CD4-positive, alpha-beta T cell treated with Interleukin-15 for 1 hour (primary cell): ENCODE measurements at regions not wholly inside any gene's neighbourhood (a gene's known extent, or its start where the extent isn't known, plus 50 kb on each side); places are given as distances from the start of the nearest gene placed in this dataset.
"Not testable (repeated sequence)": the region's sequence is repeated elsewhere in the genome, so short reads cannot be mapped to it uniquely, and the experiment has no call there.

ENCODE experiments used
- DNase-seq: peaks from one replicate; pipeline ENCODE4 v3.0.0-alpha.2; 2020

DNA sequence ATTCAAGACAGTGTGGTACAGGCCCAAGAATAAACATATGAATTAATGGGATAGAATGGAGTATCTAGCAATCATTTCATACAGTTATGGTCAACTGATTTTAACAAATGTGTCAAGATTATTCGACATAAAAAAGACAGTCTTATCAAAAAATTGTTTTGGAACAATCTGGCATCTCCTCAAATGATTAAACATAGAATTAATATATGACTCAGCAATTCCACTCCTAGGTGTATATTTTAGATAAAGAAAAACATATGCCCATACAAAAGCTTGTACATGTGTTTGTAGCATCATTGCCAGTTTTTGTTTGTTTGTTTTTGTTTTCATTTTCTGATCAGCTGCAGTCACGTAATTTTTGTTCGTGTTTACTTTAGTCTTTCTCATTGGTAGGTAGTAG, 1188.3 kb downstream of the BRINP3 start:
- no peak for DNase-seq

DNA sequence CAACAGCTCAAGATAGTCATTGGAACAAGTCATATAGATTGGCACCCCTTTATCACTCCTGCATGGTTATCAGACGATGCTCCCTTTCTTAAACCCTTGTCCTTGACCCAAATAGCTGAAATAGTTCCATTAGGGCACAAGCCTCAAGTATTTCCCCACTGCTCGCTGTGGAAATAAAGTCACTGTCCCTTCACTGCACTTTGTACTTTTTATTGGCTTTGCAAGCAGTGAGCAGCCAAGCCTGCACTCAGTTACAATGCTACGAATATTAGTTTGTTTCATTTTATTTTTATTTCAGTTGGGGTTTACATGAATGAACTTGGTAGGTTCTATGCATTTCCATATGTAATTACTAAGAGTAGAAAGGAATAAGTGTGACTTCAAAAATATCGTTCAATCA, 1176.4 kb downstream of the BRINP3 start:
- no peak for DNase-seq

DNA sequence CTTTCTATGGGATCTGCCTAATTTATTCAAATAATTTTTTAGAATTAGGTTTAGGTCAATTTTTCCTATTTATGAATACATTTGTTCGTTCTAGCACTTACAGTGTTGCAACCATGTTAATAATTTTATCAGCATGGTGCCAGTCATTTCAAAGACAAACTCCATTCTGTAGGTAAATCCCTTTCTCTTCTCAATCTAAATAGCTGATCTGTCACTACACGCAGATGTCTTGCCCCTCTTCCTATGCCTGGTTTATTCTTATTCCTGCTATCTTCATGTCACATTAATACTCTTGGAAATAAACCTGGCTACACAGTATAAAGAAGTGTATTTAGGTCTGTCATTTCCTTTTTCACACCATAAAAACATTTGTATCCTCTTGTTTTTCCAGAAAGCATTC, 1172.4 kb downstream of the BRINP3 start:
- DNase-seq, result no peak

DNA sequence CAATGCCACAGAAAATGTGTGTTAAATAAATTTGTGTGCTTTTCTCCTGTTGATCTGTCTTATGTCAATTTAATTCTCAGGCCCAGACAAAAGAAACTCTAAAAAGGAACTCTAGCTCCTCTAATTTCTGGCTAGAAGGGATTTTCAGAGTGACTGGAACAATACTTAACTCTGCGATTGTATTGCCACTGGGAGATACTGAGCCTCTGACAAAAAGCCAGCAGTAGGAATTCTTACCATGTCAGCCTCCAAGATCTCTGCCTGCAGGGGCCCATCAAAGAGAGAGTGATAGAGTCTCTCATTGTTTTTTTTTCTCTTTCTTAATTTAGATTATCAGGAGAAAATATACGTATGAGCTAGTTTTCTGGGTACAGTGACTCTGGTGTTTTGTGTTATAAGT, 1165.7 kb downstream of the BRINP3 start:
- no peak for DNase-seq

DNA sequence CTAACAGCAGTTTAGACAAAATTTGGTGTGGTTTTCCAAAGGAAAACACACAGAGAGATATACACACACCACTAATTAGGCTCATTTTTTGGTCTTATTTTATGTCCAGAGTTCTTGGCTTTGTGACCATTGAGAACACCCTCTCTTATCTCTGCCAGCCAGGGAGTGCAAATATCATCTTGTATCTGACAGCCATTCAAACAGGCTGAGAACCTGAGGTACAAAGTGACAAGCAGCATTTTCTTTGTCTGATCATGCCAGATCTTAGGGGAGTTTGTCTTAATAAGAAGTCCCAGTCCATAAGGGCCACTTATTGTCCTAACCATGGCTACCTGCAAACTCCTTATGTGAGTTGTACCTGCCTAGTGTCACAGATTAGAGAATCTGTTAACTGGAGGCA, 1165.2 kb downstream of the BRINP3 start:
- no peak for DNase-seq

DNA sequence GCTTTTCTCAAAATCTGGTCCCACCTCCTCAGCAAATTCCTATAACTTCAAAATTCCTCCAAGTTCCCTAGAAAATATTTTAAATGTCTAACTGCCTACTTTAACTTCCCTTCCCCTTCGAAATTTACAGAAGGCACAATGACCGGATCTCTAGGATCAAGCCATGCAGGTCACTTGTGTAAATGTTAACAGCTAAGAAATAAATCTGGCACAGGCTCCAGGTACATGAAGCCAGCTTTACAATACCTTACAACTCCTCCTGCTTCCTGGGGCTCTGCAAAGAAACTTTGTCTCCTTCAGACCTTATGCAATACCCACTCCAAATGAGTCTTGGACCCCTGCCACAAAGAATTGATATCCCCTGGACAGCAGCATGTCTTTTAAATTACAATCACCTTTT, 1164.2 kb downstream of the BRINP3 start:
- no peak for DNase-seq

DNA sequence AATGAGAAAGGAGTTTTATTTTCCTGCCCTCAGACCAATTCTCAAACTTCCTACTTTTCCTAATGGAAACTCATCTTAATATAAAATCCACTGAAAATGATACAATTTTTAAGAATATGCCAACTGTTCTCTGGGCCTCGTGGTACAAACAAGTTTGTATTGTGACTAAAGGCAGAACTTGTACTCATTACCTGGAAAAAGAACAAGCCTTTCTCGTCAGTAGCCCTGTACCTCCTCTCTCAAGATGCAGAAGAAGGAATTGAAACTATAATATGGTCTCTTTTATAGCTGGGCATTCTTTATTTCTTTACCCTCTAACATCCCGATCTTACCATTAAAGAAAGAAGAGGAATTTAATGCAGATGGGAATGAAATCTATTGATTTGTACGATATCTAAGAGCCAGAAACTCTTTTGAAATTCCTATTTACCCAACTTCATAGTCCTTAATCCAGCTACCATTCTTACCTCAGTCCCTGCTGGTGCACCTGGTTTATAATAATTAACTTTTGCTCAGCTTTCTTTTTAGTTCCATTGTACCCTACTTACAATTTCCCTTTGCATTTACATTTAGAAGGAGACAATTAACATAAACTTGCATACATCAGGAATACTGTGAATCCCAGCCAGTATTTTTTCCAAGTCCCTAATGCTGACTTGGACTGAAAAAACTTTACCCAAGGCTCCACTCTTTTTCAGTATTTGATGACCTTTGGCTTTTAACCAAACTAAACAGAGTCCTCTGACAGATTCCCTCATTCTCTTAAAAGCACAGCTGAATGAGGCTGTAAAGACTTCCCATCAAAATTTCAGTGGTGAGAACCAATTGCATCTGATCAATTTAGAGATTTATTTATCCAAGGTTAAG, 1162.4 kb downstream of the BRINP3 start:
- DNase-seq, result no peak

DNA sequence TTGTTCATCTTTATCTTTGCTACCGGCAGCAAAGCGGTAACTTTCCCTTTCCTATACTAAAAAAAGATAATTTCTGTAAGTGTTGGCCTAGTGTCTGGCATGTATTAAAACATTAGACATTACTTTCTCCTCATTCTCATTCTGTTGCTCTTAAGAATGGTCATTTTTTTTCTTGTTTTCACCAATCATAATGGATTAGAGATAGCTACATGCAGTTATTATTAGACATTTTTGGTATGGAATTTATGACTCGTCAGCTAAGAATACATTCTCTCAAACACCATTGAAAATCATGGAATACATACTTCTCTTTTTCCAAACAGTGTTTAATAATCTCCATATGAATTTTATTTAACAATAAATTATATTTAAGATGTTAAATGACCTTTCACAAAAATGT, 1154.6 kb downstream of the BRINP3 start:
- DNase-seq, result no peak

DNA sequence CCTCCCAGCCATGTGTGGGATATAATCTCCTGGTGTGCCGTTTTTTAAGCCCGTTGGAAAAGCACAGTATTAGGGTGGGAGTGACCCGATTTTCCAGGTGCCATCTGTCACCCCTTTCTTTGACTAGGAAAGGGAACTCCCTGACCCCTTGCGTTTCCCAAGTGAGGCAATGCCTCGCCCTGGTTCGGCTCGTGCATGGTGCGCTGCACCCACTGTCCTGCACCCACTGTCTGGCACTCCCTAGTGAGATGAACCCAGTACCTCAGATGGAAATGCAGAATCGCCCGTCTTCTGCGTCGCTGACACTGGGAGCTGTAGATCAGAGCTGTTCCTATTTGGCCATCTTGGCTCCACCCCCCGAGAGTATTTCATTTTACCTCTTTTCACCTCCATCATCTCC, 1146.6 kb downstream of the BRINP3 start:
- DNase-seq, result not testable (repeated sequence)

DNA sequence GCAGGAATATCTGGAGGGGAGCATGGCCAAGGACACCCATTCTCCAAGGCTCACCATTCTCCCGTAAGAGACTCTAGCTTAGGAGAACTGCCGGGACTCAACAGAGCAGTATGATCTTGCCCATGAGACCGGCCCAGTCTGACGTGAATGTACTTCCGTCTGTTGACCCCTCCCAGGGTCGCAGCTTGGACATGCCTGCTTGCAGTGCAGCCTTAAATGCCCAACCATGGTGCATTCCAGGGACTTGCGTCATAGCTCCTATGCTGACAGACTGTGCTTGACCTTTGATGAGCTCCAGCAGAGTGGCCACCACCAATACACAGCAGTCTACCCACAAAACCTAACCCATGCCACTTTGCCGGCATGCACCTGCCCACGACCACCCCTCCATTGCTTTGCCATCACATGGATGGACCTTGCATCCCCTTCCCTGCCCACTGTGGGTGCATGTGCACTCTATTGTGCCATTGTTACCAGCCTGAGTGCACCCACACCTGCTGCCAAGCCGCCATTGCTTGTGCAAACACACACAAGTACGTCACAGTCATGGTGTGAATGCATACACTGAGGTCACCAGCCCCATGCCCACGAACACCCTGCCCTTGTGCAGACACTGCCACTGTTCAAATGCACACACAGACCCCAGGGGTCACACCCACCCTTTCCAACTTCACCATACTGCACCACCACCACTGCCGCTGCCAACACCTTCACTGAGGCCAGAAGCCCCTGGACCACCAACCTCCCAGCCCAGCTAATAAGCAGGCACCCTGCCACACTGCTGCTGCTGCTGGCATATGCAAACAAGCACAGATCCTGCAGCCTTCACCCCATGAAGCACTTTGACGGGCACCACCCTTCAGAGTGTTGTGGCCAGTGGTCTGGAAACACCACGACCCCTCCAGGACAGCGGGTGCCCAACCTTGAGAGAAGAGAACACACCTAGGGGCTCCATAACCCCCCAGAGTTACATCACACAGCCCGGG, 1141.3 kb downstream of the BRINP3 start:
- no peak for DNase-seq

DNA sequence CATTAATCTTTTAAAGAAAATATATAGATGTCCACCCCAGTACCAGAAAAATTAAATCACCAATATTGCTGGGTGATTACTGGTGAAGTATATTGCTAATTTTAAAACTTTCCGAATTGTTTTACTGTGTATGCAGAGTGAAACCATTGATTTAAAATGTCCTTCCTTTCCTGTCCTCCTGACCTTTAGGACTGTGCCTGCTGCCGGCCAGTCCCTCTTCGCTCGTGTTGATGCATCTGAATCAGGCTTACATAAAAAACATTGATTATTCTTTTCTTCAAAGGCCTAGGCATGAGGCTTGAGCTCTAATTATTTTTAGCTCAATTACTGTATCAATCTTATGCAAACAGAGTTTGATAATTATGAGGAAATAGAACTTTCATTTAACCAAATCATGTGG, 1128.1 kb downstream of the BRINP3 start:
- no peak for DNase-seq

DNA sequence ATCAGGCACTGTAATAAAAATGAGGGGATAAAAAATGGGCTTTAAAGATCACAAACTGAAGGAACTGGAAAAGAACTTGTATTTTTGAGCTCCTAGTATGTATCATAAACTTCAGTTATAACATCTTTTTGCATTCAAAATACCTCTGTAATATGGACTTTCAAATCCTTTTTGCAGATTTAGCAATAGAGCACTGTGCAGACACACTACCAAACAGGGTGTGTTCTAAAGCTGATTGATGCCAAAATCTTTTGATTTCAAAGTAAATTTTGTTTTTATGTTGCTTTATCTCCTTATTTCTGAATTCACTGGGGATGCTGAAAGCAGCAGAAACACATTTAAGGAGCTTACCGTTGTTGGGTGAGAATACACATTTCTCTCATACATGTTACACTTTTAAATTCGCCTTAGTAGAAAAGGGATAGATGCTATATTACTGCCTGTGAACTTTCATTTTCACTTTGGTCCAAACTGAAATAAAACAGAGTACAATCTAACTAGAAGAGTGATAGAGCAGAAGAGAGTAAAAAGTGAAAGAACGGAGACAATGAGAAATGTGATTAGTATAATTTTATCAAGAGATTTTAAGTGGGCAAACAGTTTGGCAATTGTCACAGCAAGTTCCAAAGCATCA, 1126.6 kb downstream of the BRINP3 start:
- DNase-seq, result no peak

DNA sequence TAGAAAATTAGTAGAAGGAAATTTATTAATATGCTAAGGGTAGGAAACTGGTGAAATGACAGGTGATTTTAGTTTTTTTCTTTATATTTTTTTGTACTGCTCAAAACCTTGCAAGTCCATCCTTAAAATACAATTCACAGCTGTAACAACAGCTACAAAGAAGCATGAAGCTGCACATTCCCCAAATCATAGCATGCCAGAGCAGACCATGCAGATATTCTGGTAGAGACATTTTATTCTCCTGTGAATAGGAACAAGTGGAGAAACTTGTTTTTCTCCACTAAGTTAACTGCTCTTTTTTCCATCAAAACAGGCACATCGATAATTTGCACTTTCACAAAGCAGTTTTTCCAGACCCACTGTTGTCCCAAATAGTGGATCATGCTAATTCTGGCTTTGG, 1125.7 kb downstream of the BRINP3 start:
- no peak for DNase-seq

DNA sequence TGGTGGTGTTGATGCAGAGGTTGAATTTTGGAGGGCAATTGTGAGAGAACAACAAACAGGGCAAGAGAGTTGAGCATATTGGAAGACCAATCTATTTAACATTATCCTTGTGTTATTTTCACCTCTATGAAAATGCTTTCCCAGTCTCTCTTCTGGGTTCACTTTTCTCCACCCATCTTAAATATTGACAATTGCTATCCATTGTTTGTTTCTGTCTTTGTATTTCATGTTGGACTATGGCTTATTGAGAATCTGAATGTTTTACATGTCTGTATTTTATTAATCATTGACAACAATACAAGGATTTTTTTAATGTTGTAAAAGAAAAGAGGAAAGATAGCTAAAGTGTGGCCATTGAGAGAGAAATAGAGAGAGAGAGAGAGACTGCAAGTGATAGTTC, 1121.5 kb downstream of the BRINP3 start:
- no peak for DNase-seq

DNA sequence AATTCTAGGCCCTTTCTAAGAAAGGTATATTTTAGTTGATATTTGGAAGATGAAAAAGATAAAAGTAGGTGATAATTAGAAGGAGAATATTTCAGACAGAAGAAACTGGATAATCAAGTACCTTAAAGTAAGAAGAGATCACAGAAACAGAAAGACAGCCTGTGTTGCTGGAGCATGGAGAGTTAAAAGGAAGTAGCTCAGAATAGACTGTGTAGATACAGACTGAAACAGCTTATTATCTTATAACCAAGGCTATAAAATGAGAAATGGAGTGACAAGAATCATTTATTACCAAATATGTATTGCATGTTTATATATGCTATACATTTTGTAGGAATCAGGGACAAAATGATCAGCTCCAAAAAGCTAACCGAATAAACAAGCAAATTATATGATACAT, 1120.3 kb downstream of the BRINP3 start:
- no peak for DNase-seq

DNA sequence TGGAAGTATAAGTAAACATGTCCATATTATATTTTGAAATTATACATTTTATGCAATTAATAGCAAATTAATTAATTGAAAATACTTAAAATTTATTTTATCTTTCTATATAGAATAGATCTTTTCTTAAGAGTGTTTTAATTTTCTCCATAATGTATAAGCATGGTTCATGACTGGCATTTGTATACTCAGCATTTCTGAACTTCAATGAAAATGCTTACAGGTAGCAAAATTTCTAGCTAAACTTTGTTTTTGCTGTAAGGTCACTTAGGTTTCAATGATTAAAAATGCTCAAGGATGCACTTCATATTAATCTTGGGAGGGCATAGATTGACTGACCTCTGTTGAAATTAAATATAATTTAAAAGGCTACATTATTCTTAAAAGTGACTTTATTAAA, 1108.1 kb downstream of the BRINP3 start:
- DNase-seq, result no peak

DNA sequence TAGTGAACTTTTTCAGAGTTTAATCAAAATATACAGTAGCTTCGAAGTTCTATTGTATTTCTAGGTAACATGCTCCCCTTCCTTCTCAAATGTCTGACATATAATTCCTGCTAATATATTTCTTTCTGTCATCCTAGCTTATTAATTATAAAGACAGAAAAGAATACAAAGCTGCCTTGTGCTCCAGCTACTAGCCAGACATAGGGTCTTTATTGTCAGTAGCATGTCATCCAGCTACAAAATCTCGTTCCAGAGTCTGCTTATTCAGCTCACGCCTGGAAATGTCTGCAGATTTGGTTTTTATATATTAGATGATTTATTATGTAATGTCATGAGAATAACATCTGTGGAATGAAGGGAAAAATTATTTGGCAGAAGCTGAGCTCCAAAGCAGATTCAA, 1102.8 kb downstream of the BRINP3 start:
- no peak for DNase-seq

DNA sequence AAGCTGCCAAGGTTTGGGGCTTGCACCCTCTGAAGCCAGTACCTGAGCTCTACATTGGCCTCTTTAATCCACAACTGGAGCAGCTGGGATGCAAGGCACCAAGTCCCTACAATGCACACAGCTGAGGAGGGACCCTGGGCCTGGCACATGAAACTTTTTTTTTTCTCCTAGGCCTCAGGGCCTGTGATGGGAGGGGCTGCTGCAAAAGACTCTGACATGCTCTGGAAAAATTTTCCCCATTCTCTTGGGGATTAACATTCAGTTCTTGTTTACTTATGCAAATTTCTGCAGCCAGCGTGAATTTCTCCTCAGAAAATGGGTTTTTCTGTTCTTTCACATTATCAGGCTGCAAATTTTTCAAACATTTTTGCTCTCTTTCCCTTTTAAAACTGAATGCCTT, 1072.2 kb downstream of the BRINP3 start:
- DNase-seq, result no peak

DNA sequence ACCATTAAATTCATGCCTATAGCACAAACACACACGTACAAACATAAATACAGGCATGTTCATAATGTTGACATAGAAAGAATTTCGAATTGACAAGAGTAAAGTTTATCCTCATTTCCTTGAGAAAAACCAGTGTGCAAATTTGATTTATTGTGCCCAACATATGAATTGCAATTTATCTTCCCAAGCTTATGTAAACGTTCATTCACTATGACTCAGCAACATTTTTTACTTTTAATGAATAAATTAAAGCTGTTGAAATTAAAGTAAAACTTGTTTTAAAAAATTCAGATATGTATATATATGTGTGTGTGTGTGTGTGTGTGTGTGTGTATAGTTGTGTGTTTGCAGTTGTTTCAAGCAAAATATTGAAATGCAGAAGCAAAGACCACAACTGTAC, 1067.9 kb downstream of the BRINP3 start:
- DNase-seq, result no peak

DNA sequence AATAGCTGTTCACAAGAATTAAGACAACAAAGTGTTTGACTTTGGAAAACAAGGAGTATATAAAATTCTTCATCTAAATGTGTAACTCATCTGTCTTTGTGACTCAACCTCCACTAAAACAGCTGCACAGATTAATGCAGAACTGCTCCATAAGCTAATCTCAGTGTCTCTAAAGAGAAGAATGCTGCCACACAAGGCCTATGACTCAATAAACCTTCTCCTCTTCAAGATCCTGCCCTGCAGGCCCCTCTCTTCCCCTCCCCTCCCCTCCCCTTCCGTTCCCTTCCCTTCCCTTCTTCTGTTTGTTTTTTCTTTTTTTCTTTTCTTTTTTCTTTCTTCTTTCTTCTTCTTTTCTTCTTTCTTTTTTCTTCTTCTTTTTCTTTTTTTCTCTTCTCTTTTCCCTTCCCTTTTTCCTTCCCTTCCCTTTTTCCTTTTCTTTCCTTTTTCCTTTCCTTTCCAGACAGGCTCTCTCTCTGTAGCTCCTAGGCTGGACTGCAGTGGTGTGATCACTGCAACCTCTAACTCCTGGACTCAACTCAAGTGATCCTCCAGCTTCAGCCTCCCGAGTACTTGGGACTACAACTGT, 1052.8 kb downstream of the BRINP3 start:
- no peak for DNase-seq

DNA sequence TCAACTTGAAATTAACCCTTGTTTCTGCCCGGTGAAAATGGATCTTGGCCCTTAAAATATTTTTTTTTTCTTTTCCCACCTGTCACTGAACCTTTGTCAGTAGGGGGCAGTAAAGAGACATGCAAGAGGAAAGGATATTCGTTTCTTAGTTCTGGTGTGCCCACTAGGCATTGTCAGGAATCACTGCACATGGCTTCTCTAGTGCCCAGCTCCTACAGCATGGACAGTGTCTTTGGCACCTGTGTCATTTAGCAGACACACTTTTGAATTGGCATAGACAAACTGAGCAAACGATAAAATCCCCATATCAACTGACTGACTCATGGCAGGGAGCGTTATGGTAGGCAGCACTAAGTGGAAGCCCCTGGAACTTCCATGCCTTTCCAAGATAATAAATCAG, 1048.1 kb downstream of the BRINP3 start:
- no peak for DNase-seq

DNA sequence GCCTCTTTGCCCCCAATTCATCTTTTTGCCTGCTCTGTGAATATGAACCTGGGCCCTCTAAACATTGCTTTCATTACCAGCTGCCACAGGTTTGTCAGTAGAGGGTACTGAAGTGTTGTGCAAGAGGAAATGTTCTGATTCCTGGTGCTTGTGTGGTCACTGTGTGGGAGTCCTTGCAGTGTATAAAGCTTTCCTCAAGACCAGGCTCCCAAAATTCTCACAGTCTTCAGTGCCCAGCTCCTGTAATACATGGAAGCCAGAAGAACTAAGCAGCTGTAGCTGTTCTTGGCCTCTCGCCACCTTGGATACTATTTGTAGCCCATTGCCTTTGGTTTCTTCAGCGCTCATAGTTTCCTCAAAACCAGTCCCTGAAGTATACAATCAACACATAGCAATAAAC, 1046.2 kb downstream of the BRINP3 start:
- no peak for DNase-seq

DNA sequence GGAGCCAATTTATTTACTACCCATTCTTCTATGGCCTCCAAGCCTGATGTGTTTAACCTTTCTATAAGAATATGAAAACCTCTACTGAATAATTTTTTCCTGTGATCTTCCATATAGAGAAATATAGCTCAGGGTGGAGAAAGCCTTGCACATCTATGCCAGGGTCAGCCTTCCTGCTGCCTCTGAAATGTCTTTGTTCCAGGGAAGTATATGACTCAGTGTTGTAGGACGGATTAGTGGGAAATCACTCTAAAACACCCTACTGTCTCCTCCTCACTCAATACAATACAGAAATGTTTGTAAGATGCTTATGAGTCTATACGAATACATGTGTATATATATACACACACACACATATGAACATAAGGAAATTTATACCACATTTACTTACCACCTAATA, 1044.9 kb downstream of the BRINP3 start:
- DNase-seq, result no peak
